ENCODE measurements at regions not wholly inside any gene's neighbourhood (a gene's known extent, or its start where the extent isn't known, plus 50 kb on each side); places are given as distances from the start of the nearest gene placed in this dataset.

- DNase-seq (ENCODE audit: low read depth), result no peak
- no peak for TF ChIP-seq CTCF (IDR thresholded peaks at IDR 0.05; ENCODE audit: low read depth, low read length, missing control alignments)
- H3K4me3 ChIP-seq (ENCODE audit: low read depth, low read length), result no peak overlapping the region
Observed at GRCh38 chr3:103977417-103977816, 1389.3 kb upstream of the ALCAM start.

- H3K4me3 ChIP-seq (ENCODE audit: low read depth, low read length), result no peak overlapping the region
- TF ChIP-seq CTCF (IDR thresholded peaks at IDR 0.05; ENCODE audit: low read depth, low read length, missing control alignments), result peak; percentile 67
- no peak for DNase-seq (ENCODE audit: low read depth)
Observed at GRCh38 chr3:103991461-103992115, 1375.1 kb upstream of the ALCAM start.

- TF ChIP-seq CTCF (IDR thresholded peaks at IDR 0.05; ENCODE audit: low read depth, low read length, missing control alignments), result peak; percentile 4
- H3K4me3 ChIP-seq (ENCODE audit: low read depth, low read length), result no peak overlapping the region
- DNase-seq (ENCODE audit: low read depth), result no peak
Observed at GRCh38 chr3:103992469-103992868, 1374.2 kb upstream of the ALCAM start.

- no peak overlapping the region for H3K4me3 ChIP-seq (ENCODE audit: low read depth, low read length)
- no peak for TF ChIP-seq CTCF (IDR thresholded peaks at IDR 0.05; ENCODE audit: low read depth, low read length, missing control alignments)
- DNase-seq (ENCODE audit: low read depth), result no peak
Observed at GRCh38 chr3:104004956-104005355, 1361.8 kb upstream of the ALCAM start.

GRCh38 chr3:104005815-104006214 is 1360.9 kb upstream of the ALCAM start:
- TF ChIP-seq CTCF (IDR thresholded peaks at IDR 0.05; ENCODE audit: low read depth, low read length, missing control alignments), result no peak
- DNase-seq (ENCODE audit: low read depth), result no peak

GRCh38 chr3:104018541-104018940 is 1348.2 kb upstream of the ALCAM start:
- no peak for DNase-seq (ENCODE audit: low read depth)
- no peak for TF ChIP-seq CTCF (IDR thresholded peaks at IDR 0.05; ENCODE audit: low read depth, low read length, missing control alignments)
- H3K4me3 ChIP-seq (ENCODE audit: low read depth, low read length), result no peak overlapping the region

More at GRCh38 chr3:104005815-104006214, 1360.9 kb upstream of the ALCAM start:
- no peak overlapping the region for H3K4me3 ChIP-seq (ENCODE audit: low read depth, low read length)

- H3K4me3 ChIP-seq (ENCODE audit: low read depth, low read length), result no peak overlapping the region
- no peak for DNase-seq (ENCODE audit: low read depth)
- no peak for TF ChIP-seq CTCF (IDR thresholded peaks at IDR 0.05; ENCODE audit: low read depth, low read length, missing control alignments)
Observed at GRCh38 chr3:104031598-104031997, 1335.1 kb upstream of the ALCAM start.

Measured in GM12864 (cell line).